Neural crest cell (in vitro differentiated cells): ENCODE measurements at regions not wholly inside any gene's neighbourhood (a gene's known extent, or its start where the extent isn't known, plus 50 kb on each side); places are given as distances from the start of the nearest gene placed in this dataset.
A peak's percentile ranks its signal among the peaks of the same experiment; 100 is the strongest.

ENCODE experiments used
- DNase-seq: peaks from one replicate; pipeline ENCODE4 v3.0.0; 2021; ENCODE audit warnings: low read depth, mixed read lengths, low spot score
- H3K27ac Mint-ChIP-seq: one replicate; pipeline ENCODE4 v1.8.0; 2021; ENCODE audit warnings: mild to moderate bottlenecking, mixed read lengths; ENCODE audit not compliant: unreplicated experiment
- H3K27me3 Mint-ChIP-seq: 2 replicates; pipeline ENCODE4 v1.8.0; 2021; ENCODE audit warnings: low read depth, mild to moderate bottlenecking, mixed read lengths
- H3K36me3 Mint-ChIP-seq: 2 replicates; pipeline ENCODE4 v1.8.0; 2021; ENCODE audit warnings: low read depth, mild to moderate bottlenecking, mixed read lengths
- H3K4me1 Mint-ChIP-seq: 2 replicates; pipeline ENCODE4 v1.8.0; 2021; ENCODE audit warnings: mixed read lengths
- H3K4me3 Mint-ChIP-seq: one replicate; pipeline ENCODE4 v1.8.0; 2021; ENCODE audit warnings: mild to moderate bottlenecking, mixed read lengths
- H3K9me3 Mint-ChIP-seq: 2 replicates; pipeline ENCODE4 v1.8.0; 2021; ENCODE audit warnings: mixed read lengths
- TF ChIP-seq, protein P1 (sequence below): fragments of 200-600 bp; sonication (generic); conservative IDR thresholded peaks from 2 replicates; pipeline ENCODE4 v1.5.0; 2021; ENCODE audit warnings: antibody characterized with exemption, mild to moderate bottlenecking

DNA sequence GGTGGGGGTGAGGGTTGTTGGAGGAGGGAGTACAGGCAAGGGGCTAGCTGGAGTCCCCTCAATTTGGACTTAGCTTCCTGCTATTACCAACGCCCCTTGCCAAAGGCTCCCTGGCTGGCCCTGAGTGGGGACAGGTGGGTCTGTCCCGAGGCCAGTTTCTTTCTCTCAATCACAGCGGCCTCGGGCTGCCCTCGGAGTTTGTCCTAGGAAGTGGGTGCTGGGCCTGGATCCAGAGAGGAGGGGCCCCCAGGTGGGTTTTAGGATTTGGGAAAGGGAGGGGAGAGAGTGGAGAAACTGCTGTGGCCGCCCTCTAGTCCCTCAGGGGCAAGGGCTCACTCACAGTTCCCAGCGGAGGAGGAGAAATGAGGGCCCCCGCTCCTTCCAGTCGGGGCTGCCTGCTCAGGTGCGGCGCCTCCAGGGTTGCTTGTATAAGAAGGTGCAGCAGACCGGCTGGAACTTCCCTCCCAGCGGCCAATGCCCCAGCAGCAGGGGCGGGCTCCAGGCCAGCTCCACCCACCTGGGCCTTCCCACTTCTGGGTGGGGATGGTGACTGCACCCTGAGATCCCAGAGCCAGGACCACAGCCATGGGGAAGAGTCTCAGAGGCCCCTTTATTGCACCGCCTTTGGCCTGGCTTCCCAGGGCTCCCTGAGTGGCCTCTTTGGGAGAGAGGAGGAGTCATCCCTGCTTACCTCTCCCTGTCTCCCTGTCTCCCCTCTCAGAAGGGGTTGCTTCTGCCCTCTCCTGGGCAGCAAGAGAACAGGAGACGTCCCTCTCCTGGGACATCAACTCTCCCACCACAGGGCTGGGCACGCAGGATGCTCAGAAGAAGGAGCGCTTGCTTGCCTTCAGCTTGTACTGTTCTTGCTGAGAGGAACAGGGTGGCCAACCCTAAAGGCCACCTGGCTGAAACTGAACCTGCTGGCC lies 112.0 kb upstream of the SMURF2 start:
- no peak overlapping the region for H3K4me3 Mint-ChIP-seq
- H3K4me1 Mint-ChIP-seq, result peaks cover 11% of the 10 kb centered on the region
- TF ChIP-seq, protein P1, sequence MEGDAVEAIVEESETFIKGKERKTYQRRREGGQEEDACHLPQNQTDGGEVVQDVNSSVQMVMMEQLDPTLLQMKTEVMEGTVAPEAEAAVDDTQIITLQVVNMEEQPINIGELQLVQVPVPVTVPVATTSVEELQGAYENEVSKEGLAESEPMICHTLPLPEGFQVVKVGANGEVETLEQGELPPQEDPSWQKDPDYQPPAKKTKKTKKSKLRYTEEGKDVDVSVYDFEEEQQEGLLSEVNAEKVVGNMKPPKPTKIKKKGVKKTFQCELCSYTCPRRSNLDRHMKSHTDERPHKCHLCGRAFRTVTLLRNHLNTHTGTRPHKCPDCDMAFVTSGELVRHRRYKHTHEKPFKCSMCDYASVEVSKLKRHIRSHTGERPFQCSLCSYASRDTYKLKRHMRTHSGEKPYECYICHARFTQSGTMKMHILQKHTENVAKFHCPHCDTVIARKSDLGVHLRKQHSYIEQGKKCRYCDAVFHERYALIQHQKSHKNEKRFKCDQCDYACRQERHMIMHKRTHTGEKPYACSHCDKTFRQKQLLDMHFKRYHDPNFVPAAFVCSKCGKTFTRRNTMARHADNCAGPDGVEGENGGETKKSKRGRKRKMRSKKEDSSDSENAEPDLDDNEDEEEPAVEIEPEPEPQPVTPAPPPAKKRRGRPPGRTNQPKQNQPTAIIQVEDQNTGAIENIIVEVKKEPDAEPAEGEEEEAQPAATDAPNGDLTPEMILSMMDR, result peak; percentile 60
- H3K9me3 Mint-ChIP-seq, result no peaks in the 10 kb centered on the region
- no peak for DNase-seq
- H3K27ac Mint-ChIP-seq, result no peak overlapping the region
- H3K27me3 Mint-ChIP-seq, result peaks cover 48% of the 10 kb centered on the region
- H3K36me3 Mint-ChIP-seq, result no peaks in the 10 kb centered on the region

DNA sequence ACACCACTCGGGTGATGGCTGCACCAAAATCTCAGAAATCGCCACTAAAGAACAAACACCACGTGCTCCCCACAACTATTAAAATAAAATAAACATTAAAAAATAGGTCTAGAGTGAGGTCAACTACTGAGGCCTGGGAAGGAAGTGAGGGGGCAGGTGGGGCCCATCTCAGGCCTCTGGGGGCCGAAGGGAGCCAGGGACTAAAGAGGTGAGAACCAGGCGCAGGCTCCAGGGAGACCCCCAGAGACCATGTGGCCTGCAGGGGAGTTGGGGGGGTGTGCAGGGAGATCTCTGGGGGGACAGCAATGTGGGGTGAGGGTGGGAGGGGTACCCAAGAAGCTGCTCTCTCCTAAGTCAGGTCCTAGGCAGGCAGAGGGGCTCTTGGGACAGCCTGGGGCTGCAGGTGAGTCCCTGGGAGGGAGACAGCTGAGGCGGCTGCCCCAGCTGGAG lies 111.3 kb upstream of the SMURF2 start:
- Mint-ChIP-seq H3K36me3 (no peaks in the 10 kb centered on the region), H3K27ac (no peak overlapping the region), H3K27me3 (peaks cover 43% of the 10 kb centered on the region), H3K4me1 (peaks cover 11% of the 10 kb centered on the region), H3K9me3 (no peaks in the 10 kb centered on the region), H3K4me3 (no peak overlapping the region)
- TF ChIP-seq, protein P1, result no peak
- no peak for DNase-seq

DNA sequence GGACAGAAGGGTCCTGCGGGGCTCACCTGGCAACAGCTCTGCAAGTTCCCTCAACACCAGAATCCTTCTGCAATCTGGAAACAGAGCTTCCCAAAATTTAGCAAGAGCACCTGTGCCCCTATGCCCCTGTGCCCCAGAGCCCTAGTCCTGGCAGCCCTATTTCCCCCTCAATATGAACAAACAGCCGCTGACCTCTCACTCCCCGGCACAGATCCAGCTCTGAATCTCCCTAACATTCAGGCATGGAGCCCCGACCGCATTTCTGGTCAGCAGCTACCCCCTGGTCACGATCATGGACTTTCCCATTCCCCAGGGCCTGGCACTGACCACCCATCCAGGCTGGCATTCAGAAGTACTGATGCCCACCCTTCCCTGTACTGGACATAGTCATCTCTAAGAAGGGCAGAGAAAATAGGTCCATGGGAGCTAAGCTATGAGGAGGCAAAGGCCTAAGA lies 110.8 kb upstream of the SMURF2 start:
- Mint-ChIP-seq H3K27ac (peak overlapping the region; percentile 71), H3K4me1 (peaks cover 10% of the 10 kb centered on the region), H3K9me3 (no peaks in the 10 kb centered on the region), H3K27me3 (peaks cover 38% of the 10 kb centered on the region), H3K4me3 (no peak overlapping the region), H3K36me3 (no peaks in the 10 kb centered on the region)
- TF ChIP-seq, protein P1, result no peak
- DNase-seq, result no peak

DNA sequence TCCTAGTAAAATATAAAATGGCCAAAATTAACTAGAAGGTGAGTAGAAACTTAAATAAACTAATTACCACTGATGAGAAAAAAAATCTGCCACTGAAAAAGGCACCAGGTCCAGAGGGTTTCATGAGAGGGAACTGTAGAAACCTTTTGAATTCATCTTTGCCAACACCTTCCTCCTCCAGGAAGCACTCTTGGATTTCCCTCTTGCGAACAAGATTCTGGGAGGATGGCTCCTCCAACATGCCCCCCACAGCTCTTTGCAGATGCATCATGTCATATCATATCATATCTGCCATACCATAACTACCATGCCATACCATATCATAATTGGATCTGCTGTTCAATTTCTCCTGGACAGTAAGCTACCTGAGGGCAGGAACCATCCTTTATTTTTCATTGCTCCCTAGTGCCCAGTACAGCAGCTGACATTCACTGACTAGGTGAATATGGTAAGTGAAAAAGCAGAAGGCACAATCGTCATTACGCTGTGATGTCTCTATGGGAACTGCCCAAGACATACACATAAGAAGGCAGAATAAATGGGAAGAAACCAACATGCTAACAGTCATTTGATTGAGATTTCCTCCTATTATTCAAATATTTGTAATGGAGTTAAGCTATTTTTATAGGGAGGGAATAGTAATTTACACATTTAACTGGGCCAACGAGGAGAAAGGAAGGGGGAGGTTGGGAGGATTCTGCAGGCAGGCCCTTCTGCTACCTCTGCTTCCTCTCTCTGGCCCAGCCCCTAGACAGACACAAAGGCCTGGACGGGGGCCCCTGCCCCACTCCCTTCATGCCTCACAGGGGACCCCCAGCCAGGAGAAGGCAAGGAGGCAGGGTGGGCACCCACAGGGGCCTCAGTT lies 110.1 kb upstream of the SMURF2 start:
- no peak overlapping the region for H3K4me3 Mint-ChIP-seq
- DNase-seq, result no peak
- H3K36me3 Mint-ChIP-seq, result no peaks in the 10 kb centered on the region
- TF ChIP-seq, protein P1, result no peak
- peaks cover 32% of the 10 kb centered on the region for H3K27me3 Mint-ChIP-seq
- no peak overlapping the region for H3K27ac Mint-ChIP-seq
- no peaks in the 10 kb centered on the region for H3K9me3 Mint-ChIP-seq
- peaks cover 3% of the 10 kb centered on the region for H3K4me1 Mint-ChIP-seq

DNA sequence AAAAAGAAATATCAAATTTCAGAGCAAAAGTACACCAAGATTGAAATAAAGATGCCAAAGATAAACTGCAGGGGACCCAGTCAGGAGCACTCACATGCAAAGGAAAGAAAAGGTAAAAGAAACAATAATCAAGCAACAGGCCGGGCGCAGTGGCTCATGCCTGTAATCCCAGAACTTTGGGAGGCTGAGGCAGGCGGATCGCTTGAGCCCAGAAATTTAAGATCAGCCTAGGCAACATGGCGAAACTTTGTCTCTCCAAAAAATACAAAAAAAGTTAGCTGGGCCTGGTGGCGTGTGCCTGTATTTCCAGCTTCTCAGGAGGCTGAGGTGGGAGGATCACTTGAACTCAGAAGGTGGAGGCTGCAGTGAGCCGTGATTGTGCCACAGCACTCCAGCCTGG lies 107.6 kb upstream of the SMURF2 start:
- H3K27ac Mint-ChIP-seq, result no peak overlapping the region
- DNase-seq, result no peak
- no peaks in the 10 kb centered on the region for H3K9me3 Mint-ChIP-seq
- peaks cover 10% of the 10 kb centered on the region for H3K27me3 Mint-ChIP-seq
- TF ChIP-seq, protein P1, result no peak
- no peaks in the 10 kb centered on the region for H3K36me3 Mint-ChIP-seq
- H3K4me3 Mint-ChIP-seq, result no peak overlapping the region
- H3K4me1 Mint-ChIP-seq, result peaks cover 5% of the 10 kb centered on the region
